ENCODE measurements at regions not wholly inside any gene's neighbourhood (a gene's known extent, or its start where the extent isn't known, plus 50 kb on each side); places are given as distances from the start of the nearest gene placed in this dataset.
"Not testable (repeated sequence)": the region's sequence is repeated elsewhere in the genome, so short reads cannot be mapped to it uniquely, and the experiment has no call there.

GRCh38 chr12:14207905-14208551, 157.5 kb upstream of the ATF7IP start:
- DNase-seq (ENCODE audit: low read depth in 4 of 4, low spot score in 1 of 4): no peak

DNA sequence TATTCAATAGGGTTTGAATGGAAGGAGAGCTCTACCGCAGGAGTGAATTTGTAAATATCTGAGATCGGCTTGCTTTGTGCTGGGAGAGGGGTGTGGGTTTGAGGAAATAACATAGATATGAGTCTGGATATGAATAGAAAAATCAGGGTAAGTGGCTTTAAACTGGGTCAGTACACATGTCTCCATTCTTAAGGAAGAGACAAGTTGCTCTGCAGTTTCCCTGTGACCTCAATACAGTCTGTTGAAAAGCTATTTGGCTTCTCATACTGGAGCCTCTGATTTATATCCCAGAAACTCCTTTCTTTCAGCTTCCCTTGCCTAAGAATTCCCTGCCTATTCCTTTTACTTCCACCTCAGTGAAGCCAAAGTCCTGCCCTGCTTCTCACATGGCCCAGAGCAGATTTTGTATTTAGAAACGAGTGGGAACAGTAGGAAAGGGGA, 153.5 kb upstream of the ATF7IP start:
- no peak for DNase-seq (ENCODE audit: low read depth in 4 of 4, low spot score in 1 of 4)

GRCh38 chr12:14213542-14213941, 151.9 kb upstream of the ATF7IP start:
- DNase-seq (ENCODE audit: low read depth in 4 of 4, low spot score in 1 of 4): no peak

DNA sequence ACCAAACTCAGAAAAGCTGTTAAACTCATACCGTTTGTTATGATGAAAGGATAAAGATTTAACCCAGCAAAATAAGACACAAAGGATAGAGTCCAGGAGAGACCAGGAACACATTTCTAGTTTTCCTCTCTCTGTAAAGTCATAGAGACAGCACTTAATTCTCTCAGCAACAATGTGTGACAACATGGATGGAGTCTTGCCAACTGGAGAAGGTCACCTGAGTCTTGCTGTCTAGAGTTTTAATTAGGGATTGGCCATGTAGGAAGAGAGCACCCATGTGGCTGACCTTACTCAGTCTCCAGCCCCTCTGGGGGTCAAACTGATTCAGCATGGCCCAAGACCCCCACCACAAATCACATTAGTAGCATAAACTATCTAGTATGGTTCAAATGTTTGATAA, 151.0 kb upstream of the ATF7IP start:
- no peak for DNase-seq (ENCODE audit: low read depth in 4 of 4, low spot score in 1 of 4)

DNA sequence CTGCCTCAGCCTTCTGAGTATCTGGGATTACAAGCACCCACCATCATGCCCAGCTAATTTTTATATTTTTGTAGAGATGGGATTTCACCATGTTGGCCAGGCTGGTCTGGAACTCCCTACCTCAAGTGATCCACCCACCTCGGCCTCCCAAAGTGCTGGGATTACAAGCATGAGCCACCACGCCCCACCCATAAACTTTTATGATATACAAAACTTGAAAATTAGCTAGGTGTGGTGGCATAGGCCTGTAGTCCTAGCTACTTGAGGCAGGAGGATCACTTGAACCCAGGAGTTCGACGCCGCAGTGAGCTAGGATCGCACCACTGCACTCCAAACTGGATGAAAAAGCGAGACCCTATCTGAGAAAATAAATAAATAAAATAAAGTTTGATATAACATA, 149.5 kb upstream of the ATF7IP start:
- not testable (repeated sequence) for DNase-seq (ENCODE audit: low read depth in 4 of 4, low spot score in 1 of 4)

- DNase-seq (ENCODE audit: low read depth in 4 of 4, low spot score in 1 of 4): no peak
Observed at GRCh38 chr12:14216405-14217294, 148.8 kb upstream of the ATF7IP start.

GRCh38 chr12:14219156-14219555, 146.3 kb upstream of the ATF7IP start:
- DNase-seq (ENCODE audit: low read depth in 4 of 4, low spot score in 1 of 4): no peak

DNA sequence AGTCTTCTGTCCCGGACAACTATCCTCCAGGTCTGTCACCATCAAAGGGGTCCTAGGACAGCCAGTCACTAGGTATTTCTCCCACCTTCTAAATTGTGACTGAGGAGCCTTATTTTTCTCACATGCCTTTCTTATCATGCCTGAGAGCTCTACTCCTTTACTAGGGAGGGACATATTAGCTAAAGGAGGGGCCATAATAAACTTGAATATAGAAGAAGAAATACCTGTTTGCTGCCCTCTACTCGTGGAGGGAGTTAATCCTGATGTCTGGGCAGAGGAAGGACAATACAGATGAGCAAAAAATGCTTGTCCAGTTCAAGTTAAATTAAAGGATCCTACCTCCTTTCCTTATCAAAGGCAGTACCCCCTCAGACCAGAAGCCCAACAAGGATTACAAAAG, 145.8 kb upstream of the ATF7IP start:
- DNase-seq (ENCODE audit: low read depth in 4 of 4, low spot score in 1 of 4): not testable (repeated sequence)

DNA sequence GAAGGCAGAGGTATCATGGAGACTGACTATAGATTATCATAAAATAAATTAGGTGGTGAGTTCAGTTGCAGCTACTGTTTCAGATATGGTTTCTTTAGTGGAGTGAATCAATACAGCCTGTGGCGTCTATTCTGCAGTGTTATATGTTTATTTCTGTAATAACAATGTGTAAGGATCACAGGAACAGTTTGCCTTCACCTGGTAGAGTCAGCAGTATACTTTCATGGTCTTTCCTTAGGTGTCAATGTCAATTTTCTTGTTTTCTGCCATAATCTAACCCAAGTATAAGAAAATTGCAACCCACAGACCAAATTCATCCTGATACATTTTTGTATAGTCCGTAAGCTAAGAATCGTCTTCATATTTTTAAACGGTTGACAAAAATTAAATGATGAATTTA, 140.4 kb upstream of the ATF7IP start:
- DNase-seq (ENCODE audit: low read depth in 4 of 4, low spot score in 1 of 4): no peak

GRCh38 chr12:14235176-14235575, 130.3 kb upstream of the ATF7IP start:
- not testable (repeated sequence) for DNase-seq (ENCODE audit: low read depth in 4 of 4, low spot score in 1 of 4)

DNA sequence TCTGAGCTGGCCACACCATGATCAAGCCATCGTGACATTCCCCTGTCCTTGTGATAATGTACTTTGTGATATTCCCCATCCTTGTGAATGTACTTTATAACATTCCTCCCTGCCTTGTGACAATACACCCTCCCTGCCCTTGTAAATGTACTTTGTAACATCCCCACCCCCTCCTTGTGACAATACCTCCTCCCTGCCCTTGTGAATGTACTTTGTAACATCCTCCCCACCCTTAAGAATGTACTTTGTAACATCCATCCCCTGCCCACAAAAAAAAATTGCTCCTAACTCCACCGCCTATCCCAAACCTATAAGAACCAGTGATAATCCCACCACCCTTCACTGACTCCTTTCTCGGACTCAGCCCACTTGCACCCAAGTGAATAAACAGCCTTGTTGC, 128.8 kb upstream of the ATF7IP start:
- not testable (repeated sequence) for DNase-seq (ENCODE audit: low read depth in 4 of 4, low spot score in 1 of 4)

DNA sequence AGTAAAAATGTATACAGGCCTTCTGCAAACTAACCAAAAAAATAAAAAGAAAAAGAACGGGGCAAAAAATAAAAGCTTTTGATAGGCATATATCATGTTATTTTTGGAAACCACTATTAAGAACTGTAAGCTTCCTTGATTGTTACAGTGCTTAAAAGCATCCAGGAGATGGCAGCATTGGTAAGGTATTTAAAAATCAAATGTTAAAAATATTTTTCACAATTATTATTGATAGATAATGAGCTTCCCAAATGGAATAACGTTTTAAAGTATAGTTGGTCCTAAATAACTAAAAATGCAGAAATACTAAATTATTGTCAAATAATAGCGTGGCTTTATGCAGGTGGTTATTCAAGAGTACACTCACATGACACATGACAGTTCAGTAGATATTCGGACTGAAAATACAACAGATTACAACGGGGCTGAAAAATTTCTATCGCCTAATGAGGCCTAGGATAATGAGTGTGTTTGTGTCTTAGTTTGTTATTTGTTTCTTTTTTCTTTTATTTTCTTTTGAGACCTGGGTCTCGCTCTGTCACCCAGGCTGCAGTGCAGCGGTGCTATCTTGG, 127.2 kb upstream of the ATF7IP start:
- no peak for DNase-seq (ENCODE audit: low read depth in 4 of 4, low spot score in 1 of 4)

DNA sequence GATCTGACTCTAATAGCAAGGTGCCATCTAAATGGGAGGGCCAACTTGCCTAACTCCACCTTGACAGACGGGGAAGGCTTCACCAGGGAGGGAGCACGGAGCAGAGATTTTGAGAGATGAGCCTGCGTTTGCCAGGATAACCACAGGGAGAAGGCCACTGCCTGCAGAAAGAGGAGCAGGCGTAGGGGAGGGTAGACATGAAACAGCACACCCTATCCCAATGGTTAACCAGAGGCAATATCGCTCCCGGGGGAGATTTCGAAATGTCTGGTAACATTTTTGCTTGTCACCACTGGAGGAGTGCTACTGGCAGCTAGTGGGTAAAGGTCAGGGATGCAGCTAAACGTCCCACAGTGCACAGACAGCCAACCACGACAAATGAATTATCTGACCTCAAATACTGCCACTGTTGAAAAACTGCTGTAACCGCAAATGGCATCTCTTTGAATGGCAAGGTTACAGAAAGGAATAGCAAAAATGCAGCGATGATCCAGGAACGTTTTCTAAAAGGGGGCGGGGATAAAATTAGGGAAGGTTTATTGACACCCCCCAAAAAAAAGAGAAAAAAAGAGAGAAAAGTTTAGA, 126.0 kb upstream of the ATF7IP start:
- DNase-seq (ENCODE audit: low read depth in 4 of 4, low spot score in 1 of 4): no peak

GRCh38 chr12:14239935-14240872, 125.3 kb upstream of the ATF7IP start:
- DNase-seq (ENCODE audit: low read depth in 4 of 4, low spot score in 1 of 4): no peak

DNA sequence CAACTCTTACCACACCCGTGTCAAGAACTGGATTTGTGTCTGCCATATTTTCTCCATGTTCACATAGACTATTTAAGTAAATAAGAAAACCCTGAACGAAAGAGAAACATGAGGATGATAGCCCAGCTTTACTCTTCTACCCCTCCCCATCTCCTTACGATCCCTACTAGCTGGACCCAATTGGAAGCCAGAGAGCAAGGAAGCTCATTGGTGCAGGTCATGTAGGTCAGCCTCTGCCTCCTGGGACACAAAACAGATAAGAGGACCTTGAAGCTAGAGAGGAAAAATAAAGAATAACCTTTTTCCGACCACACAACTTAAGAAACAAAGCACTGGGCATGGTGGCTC, 124.6 kb upstream of the ATF7IP start:
- no peak for DNase-seq (ENCODE audit: low read depth in 4 of 4, low spot score in 1 of 4)

DNA sequence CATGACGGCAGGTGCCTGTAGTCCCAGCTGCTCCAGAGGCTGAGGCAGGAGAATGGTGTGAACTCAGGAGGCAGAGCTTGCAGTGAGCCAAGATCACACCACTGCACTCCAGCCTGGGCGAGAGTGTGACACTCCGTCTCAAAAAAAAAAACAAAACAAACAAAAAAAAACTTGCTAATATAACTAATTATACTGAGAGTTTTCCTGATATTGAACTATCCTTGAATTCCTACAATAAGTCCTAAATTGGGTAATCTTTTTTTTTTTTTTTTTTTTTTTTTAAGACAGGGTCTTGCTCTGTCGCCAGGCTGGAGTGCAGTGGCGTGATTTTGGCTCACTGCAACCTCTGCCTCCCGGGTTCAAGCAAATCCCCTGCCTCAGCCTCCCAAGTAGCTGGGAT, 122.7 kb upstream of the ATF7IP start:
- not testable (repeated sequence) for DNase-seq (ENCODE audit: low read depth in 4 of 4, low spot score in 1 of 4)

DNA sequence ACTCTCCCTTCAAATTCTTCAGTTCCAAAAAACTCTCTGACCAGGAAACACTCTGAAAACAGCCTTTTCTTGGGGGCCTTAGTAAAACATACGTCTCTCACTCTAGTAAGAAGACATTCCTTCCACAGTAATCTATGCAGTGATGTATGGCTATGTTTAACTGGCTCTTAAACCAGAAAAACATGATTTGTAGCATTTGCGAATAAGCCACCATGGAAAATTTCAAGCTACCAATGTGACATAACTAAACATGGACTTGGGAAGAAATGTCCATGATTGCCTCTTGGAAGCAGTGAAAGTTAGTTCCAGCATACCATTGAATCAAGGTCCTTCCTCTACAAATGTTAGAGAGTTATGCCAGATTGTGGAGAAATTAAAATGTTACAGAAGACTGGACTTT, 121.5 kb upstream of the ATF7IP start:
- DNase-seq (ENCODE audit: low read depth in 4 of 4, low spot score in 1 of 4): no peak

- no peak for DNase-seq (ENCODE audit: low read depth in 4 of 4, low spot score in 1 of 4)
Observed at GRCh38 chr12:14244876-14245669, 120.4 kb upstream of the ATF7IP start.

DNA sequence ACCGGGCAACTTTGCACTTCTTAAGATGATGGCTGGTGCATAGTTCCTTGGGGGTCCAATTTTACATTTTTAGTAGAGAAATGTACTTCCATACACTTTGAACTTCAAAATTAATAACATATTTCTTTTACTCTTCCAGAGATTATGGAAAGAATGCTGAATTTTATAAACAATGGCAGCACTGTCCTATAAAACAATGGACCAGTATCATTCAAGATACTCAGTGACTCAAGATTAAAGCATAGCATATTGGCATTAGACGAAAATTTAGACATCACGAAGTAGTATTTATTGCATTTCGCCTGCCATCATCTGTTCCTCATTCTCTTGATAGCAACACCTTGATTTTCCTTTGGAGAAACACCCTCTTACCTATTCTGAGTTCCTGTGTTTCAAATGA, 118.3 kb upstream of the ATF7IP start:
- no peak for DNase-seq (ENCODE audit: low read depth in 4 of 4, low spot score in 1 of 4)

- no peak for DNase-seq (ENCODE audit: low read depth in 4 of 4, low spot score in 1 of 4)
Observed at GRCh38 chr12:14249368-14249767, 116.1 kb upstream of the ATF7IP start.
